Loucy (cell line): ENCODE measurements at regions not wholly inside any gene's neighbourhood (a gene's known extent, or its start where the extent isn't known, plus 50 kb on each side); places are given as distances from the start of the nearest gene placed in this dataset.

Experiments
- EZH2phosphoT487 ChIP-seq: fragments of 200-600 bp; IDR thresholded peaks from 2 replicates; pipeline ENCODE4 v1.6.1; 2018; ENCODE audit warnings: antibody characterized with exemption, mild to moderate bottlenecking, moderate library complexity, borderline replicate concordance
- TF ChIP-seq, protein P1 (sequence below): fragments of 200-600 bp; sonication (generic); conservative IDR thresholded peaks from 2 replicates; pipeline ENCODE4 v1.5.1; 2014; ENCODE audit warnings: mild to moderate bottlenecking, antibody characterized with exemption, low read length

DNA sequence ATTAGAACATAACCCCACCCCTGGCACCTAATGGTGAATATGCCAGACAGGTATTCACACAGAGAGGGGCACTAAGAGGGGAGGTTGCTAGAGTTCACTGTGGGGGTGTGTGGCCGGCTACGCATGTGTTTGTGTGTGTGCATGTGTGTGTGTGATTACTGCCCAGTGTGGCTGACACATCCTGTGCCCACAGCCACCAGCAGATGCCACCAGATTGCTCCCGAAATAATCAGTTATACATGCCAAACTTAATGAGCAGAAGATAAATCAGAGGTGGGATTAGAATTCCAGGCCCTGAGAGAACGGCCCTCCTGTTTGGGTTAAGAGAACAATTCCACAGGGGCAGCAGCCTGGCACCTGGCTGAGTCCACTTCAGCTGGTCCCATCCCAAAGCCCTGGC lies 91.8 kb upstream of the TBCA start:
- TF ChIP-seq, protein P1, sequence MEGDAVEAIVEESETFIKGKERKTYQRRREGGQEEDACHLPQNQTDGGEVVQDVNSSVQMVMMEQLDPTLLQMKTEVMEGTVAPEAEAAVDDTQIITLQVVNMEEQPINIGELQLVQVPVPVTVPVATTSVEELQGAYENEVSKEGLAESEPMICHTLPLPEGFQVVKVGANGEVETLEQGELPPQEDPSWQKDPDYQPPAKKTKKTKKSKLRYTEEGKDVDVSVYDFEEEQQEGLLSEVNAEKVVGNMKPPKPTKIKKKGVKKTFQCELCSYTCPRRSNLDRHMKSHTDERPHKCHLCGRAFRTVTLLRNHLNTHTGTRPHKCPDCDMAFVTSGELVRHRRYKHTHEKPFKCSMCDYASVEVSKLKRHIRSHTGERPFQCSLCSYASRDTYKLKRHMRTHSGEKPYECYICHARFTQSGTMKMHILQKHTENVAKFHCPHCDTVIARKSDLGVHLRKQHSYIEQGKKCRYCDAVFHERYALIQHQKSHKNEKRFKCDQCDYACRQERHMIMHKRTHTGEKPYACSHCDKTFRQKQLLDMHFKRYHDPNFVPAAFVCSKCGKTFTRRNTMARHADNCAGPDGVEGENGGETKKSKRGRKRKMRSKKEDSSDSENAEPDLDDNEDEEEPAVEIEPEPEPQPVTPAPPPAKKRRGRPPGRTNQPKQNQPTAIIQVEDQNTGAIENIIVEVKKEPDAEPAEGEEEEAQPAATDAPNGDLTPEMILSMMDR: no peak; the same call in 1 of the 2 replicates
- no peak for TF ChIP-seq EZH2phosphoT487
